ENCODE measurements at regions not wholly inside any gene's neighbourhood (a gene's known extent, or its start where the extent isn't known, plus 50 kb on each side); places are given as distances from the start of the nearest gene placed in this dataset.

DNA sequence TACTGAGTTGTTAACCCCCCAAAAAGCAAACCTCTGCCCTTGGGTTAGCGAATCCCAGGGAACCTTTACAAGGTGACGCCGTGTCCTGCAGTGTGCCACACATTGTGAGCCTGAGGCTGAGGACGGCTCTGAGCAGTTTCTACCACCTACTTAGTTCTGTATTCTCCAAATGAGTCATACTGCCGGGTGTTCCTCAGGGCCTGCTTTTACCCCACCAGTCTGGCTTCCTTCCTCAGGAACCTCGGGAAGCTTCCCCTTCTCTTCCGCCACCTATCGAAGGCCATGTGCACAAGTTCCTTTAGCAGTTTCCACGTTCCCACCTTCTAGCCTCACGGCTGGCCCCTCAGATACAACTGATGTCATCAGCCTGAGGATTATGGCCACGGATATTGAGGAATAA lies 384.0 kb upstream of the TPM1 start:
- Histone ChIP-seq H3K27me3 (ENCODE audit: insufficient read depth, poor library complexity, severe bottlenecking) (no peaks in the 10 kb centered on the region), H3K4me3 (replicated peaks; ENCODE audit: insufficient read depth, low read length) (no peak overlapping the region), H3K27ac (replicated peaks) (no peak overlapping the region)
- peak; percentile 7 to 12 for DNase-seq (ENCODE audit: low read depth in 1 of 2, low spot score in 1 of 2)
- TF ChIP-seq SPI1 (IDR thresholded peaks at IDR 0.05; ENCODE audit: borderline replicate concordance, low read depth), result no peak
- TF ChIP-seq, protein P1, sequence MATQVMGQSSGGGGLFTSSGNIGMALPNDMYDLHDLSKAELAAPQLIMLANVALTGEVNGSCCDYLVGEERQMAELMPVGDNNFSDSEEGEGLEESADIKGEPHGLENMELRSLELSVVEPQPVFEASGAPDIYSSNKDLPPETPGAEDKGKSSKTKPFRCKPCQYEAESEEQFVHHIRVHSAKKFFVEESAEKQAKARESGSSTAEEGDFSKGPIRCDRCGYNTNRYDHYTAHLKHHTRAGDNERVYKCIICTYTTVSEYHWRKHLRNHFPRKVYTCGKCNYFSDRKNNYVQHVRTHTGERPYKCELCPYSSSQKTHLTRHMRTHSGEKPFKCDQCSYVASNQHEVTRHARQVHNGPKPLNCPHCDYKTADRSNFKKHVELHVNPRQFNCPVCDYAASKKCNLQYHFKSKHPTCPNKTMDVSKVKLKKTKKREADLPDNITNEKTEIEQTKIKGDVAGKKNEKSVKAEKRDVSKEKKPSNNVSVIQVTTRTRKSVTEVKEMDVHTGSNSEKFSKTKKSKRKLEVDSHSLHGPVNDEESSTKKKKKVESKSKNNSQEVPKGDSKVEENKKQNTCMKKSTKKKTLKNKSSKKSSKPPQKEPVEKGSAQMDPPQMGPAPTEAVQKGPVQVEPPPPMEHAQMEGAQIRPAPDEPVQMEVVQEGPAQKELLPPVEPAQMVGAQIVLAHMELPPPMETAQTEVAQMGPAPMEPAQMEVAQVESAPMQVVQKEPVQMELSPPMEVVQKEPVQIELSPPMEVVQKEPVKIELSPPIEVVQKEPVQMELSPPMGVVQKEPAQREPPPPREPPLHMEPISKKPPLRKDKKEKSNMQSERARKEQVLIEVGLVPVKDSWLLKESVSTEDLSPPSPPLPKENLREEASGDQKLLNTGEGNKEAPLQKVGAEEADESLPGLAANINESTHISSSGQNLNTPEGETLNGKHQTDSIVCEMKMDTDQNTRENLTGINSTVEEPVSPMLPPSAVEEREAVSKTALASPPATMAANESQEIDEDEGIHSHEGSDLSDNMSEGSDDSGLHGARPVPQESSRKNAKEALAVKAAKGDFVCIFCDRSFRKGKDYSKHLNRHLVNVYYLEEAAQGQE (IDR thresholded peaks at IDR 0.05; ENCODE audit: insufficient replicate concordance, low read depth), result no peak
- no peak for TF ChIP-seq POLR2AphosphoS5 (IDR thresholded peaks at IDR 0.05; ENCODE audit: low read depth)
- TF ChIP-seq, protein P2, sequence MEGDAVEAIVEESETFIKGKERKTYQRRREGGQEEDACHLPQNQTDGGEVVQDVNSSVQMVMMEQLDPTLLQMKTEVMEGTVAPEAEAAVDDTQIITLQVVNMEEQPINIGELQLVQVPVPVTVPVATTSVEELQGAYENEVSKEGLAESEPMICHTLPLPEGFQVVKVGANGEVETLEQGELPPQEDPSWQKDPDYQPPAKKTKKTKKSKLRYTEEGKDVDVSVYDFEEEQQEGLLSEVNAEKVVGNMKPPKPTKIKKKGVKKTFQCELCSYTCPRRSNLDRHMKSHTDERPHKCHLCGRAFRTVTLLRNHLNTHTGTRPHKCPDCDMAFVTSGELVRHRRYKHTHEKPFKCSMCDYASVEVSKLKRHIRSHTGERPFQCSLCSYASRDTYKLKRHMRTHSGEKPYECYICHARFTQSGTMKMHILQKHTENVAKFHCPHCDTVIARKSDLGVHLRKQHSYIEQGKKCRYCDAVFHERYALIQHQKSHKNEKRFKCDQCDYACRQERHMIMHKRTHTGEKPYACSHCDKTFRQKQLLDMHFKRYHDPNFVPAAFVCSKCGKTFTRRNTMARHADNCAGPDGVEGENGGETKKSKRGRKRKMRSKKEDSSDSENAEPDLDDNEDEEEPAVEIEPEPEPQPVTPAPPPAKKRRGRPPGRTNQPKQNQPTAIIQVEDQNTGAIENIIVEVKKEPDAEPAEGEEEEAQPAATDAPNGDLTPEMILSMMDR (IDR thresholded peaks at IDR 0.05; ENCODE audit: insufficient read depth, low read length), result no peak
- no peak for TF ChIP-seq GABPA (IDR thresholded peaks at IDR 0.05; ENCODE audit: low read depth)

DNA sequence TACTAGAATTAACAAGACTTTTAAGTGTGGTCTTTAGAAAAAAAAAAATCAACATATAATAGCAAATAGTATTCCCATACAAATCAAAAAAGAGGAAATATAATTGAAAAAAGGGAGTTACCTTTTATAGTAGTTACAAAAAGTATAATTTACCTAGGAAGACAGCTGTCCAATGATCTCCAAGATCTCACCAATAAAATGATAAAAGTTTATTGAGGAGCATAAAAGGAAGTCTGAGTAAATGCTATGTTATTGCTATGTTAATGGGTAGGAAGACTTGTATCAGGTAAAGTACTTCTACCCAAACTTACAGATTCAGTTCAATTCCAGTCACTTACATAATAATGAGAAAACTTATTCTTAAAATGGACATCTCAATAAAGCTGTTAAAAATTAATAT lies 379.0 kb upstream of the TPM1 start:
- TF ChIP-seq, protein P2 (IDR thresholded peaks at IDR 0.05; ENCODE audit: insufficient read depth, low read length), result no peak
- TF ChIP-seq SPI1 (IDR thresholded peaks at IDR 0.05; ENCODE audit: borderline replicate concordance, low read depth), result no peak
- TF ChIP-seq POLR2AphosphoS5 (IDR thresholded peaks at IDR 0.05; ENCODE audit: low read depth), result no peak
- no peak for TF ChIP-seq GABPA (IDR thresholded peaks at IDR 0.05; ENCODE audit: low read depth)
- TF ChIP-seq, protein P1 (IDR thresholded peaks at IDR 0.05; ENCODE audit: insufficient replicate concordance, low read depth), result no peak

DNA sequence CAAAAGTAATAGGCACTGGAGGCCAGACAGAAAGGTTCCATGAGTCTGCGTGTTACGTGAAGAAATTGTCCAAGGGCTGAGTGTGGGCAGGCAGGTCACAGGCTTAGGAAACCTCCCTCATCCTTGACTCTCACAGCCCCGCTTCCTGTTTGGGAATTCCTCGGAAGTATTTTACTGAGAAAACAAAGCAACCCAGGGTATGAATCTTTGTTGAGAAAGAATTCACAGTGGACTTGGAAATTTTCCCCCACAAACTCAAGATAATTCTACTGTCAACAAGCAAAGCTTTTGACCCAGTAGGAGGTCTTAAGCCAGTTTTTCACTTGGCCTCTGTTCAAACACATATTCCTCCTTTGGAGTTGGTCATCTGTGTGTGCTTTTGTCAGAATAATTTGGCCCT lies 377.1 kb upstream of the TPM1 start:
- TF ChIP-seq, protein P2 (IDR thresholded peaks at IDR 0.05; ENCODE audit: insufficient read depth, low read length), result no peak
- no peak for TF ChIP-seq POLR2AphosphoS5 (IDR thresholded peaks at IDR 0.05; ENCODE audit: low read depth)
- no peak for TF ChIP-seq GABPA (IDR thresholded peaks at IDR 0.05; ENCODE audit: low read depth)
- no peak for TF ChIP-seq SPI1 (IDR thresholded peaks at IDR 0.05; ENCODE audit: borderline replicate concordance, low read depth)
- TF ChIP-seq, protein P1 (IDR thresholded peaks at IDR 0.05; ENCODE audit: insufficient replicate concordance, low read depth), result no peak
- Histone ChIP-seq H3K4me3 (replicated peaks; ENCODE audit: insufficient read depth, low read length) (no peak overlapping the region), H3K27me3 (ENCODE audit: insufficient read depth, poor library complexity, severe bottlenecking) (no peaks in the 10 kb centered on the region), H3K27ac (replicated peaks) (no peak overlapping the region)
- no peak for DNase-seq (ENCODE audit: low read depth in 1 of 2, low spot score in 1 of 2)

More for the DNA sequence above, 379.0 kb upstream of the TPM1 start:
- H3K27ac ChIP-seq (replicated peaks), result no peak overlapping the region
- H3K4me3 ChIP-seq (replicated peaks; ENCODE audit: insufficient read depth, low read length), result no peak overlapping the region
- DNase-seq (ENCODE audit: low read depth in 1 of 2, low spot score in 1 of 2), result no peak
- H3K27me3 ChIP-seq (ENCODE audit: insufficient read depth, poor library complexity, severe bottlenecking), result no peaks in the 10 kb centered on the region
